ENCODE measurements at regions not wholly inside any gene's neighbourhood (a gene's known extent, or its start where the extent isn't known, plus 50 kb on each side); places are given as distances from the start of the nearest gene placed in this dataset.

DNA sequence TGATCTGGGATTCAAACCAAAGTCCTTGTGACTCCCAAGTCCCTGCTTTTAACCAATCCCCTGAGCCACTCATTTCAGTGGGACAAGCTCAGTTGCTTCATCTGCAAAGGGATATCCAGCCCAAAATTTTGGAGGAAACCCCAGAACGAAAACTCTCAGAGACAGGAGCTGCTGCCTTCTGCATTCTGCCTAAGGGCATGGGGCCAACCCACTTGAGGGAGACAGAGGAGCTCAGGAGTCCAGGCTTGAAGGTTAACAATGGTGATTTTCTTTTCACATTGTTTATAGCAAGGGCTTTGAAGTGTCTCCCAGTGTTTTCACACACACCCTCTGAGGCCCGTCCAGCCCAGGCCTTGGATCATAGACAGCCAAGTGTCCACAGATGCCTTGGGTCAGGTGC, 148.1 kb upstream of the CTTNBP2NL start:
- TF ChIP-seq, protein P1, sequence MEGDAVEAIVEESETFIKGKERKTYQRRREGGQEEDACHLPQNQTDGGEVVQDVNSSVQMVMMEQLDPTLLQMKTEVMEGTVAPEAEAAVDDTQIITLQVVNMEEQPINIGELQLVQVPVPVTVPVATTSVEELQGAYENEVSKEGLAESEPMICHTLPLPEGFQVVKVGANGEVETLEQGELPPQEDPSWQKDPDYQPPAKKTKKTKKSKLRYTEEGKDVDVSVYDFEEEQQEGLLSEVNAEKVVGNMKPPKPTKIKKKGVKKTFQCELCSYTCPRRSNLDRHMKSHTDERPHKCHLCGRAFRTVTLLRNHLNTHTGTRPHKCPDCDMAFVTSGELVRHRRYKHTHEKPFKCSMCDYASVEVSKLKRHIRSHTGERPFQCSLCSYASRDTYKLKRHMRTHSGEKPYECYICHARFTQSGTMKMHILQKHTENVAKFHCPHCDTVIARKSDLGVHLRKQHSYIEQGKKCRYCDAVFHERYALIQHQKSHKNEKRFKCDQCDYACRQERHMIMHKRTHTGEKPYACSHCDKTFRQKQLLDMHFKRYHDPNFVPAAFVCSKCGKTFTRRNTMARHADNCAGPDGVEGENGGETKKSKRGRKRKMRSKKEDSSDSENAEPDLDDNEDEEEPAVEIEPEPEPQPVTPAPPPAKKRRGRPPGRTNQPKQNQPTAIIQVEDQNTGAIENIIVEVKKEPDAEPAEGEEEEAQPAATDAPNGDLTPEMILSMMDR (conservative IDR thresholded peaks at IDR 0.05 in 1 of 2, IDR thresholded peaks at IDR 0.05 in 1 of 2; ENCODE audit: low read depth in 1 of 2, low read length in 2 of 2) = no peak
- TF ChIP-seq EZH2 (IDR thresholded peaks at IDR 0.05; ENCODE audit: low read length, missing control alignments) = no peak

All from fibroblast of lung (primary cell).